ENCODE measurements at regions not wholly inside any gene's neighbourhood (a gene's known extent, or its start where the extent isn't known, plus 50 kb on each side); places are given as distances from the start of the nearest gene placed in this dataset.

- no peak for TF ChIP-seq CTCF (IDR thresholded peaks at IDR 0.05 in 8 of 11, conservative IDR thresholded peaks at IDR 0.05 in 3 of 11)
- no peak for TF ChIP-seq POLR2A (IDR thresholded peaks at IDR 0.05)
- TF ChIP-seq POLR2AphosphoS5 (IDR thresholded peaks at IDR 0.05): no peak
Observed at GRCh38 chr1:58861506-58861905, 77.7 kb upstream of the JUN start.

Data from spleen (tissue), 7 donors.